ENCODE measurements at regions not wholly inside any gene's neighbourhood (a gene's known extent, or its start where the extent isn't known, plus 50 kb on each side); places are given as distances from the start of the nearest gene placed in this dataset.

- H3K27me3 ChIP-seq (ENCODE audit: control insufficient read depth, insufficient read depth, low read length) = no peaks in the 10 kb centered on the region
Observed at GRCh38 chr2:20557635-20558034, 93.3 kb downstream of the HS1BP3 start.

GRCh38 chr2:20558391-20559150 is 92.3 kb downstream of the HS1BP3 start:
- DNase-seq = no peak
- H3K27me3 ChIP-seq (ENCODE audit: control insufficient read depth, insufficient read depth, low read length) = no peaks in the 10 kb centered on the region
- H3K4me3 ChIP-seq (ENCODE audit: insufficient read depth, low read depth, low read length) = no peak overlapping the region
- H3K36me3 ChIP-seq (replicated peaks; ENCODE audit: control insufficient read depth, insufficient read depth, low read length) = no peaks in the 10 kb centered on the region

More at GRCh38 chr2:20557635-20558034, 93.3 kb downstream of the HS1BP3 start:
- Histone ChIP-seq H3K36me3 (replicated peaks; ENCODE audit: control insufficient read depth, insufficient read depth, low read length) (no peaks in the 10 kb centered on the region), H3K4me3 (ENCODE audit: insufficient read depth, low read depth, low read length) (no peak overlapping the region)
- DNase-seq = peak; percentile 67

GRCh38 chr2:20559277-20559676 is 91.6 kb downstream of the HS1BP3 start:
- H3K27me3 ChIP-seq (ENCODE audit: control insufficient read depth, insufficient read depth, low read length) = no peaks in the 10 kb centered on the region
- DNase-seq = no peak
- H3K36me3 ChIP-seq (replicated peaks; ENCODE audit: control insufficient read depth, insufficient read depth, low read length) = no peaks in the 10 kb centered on the region
- H3K4me3 ChIP-seq (ENCODE audit: insufficient read depth, low read depth, low read length) = no peak overlapping the region

- H3K27me3 ChIP-seq (ENCODE audit: control insufficient read depth, insufficient read depth, low read length) = no peaks in the 10 kb centered on the region
- no peaks in the 10 kb centered on the region for H3K36me3 ChIP-seq (replicated peaks; ENCODE audit: control insufficient read depth, insufficient read depth, low read length)
- no peak overlapping the region for H3K4me3 ChIP-seq (ENCODE audit: insufficient read depth, low read depth, low read length)
- DNase-seq = no peak
Observed at GRCh38 chr2:20560011-20560410, 90.9 kb downstream of the HS1BP3 start.

- H3K4me3 ChIP-seq (ENCODE audit: insufficient read depth, low read depth, low read length) = no peak overlapping the region
- no peaks in the 10 kb centered on the region for H3K36me3 ChIP-seq (replicated peaks; ENCODE audit: control insufficient read depth, insufficient read depth, low read length)
- DNase-seq = no peak
- no peaks in the 10 kb centered on the region for H3K27me3 ChIP-seq (ENCODE audit: control insufficient read depth, insufficient read depth, low read length)
Observed at GRCh38 chr2:20560891-20561636, 89.8 kb downstream of the HS1BP3 start.

GRCh38 chr2:20561637-20562454 is 89.1 kb downstream of the HS1BP3 start:
- no peaks in the 10 kb centered on the region for H3K36me3 ChIP-seq (replicated peaks; ENCODE audit: control insufficient read depth, insufficient read depth, low read length)
- no peak for DNase-seq
- no peaks in the 10 kb centered on the region for H3K27me3 ChIP-seq (ENCODE audit: control insufficient read depth, insufficient read depth, low read length)
- no peak overlapping the region for H3K4me3 ChIP-seq (ENCODE audit: insufficient read depth, low read depth, low read length)

GRCh38 chr2:20562540-20563225 is 88.2 kb downstream of the HS1BP3 start:
- no peaks in the 10 kb centered on the region for H3K27me3 ChIP-seq (ENCODE audit: control insufficient read depth, insufficient read depth, low read length)
- DNase-seq = peak; percentile 69
- no peaks in the 10 kb centered on the region for H3K36me3 ChIP-seq (replicated peaks; ENCODE audit: control insufficient read depth, insufficient read depth, low read length)
- no peak overlapping the region for H3K4me3 ChIP-seq (ENCODE audit: insufficient read depth, low read depth, low read length)

GRCh38 chr2:20563251-20563650 is 87.6 kb downstream of the HS1BP3 start:
- Histone ChIP-seq H3K27me3 (ENCODE audit: control insufficient read depth, insufficient read depth, low read length) (no peaks in the 10 kb centered on the region), H3K36me3 (replicated peaks; ENCODE audit: control insufficient read depth, insufficient read depth, low read length) (no peaks in the 10 kb centered on the region), H3K4me3 (ENCODE audit: insufficient read depth, low read depth, low read length) (no peak overlapping the region)
- DNase-seq = no peak

- no peaks in the 10 kb centered on the region for H3K27me3 ChIP-seq (ENCODE audit: control insufficient read depth, insufficient read depth, low read length)
- H3K4me3 ChIP-seq (ENCODE audit: insufficient read depth, low read depth, low read length) = no peak overlapping the region
- no peak for DNase-seq
- no peaks in the 10 kb centered on the region for H3K36me3 ChIP-seq (replicated peaks; ENCODE audit: control insufficient read depth, insufficient read depth, low read length)
Observed at GRCh38 chr2:20563833-20564232, 87.1 kb downstream of the HS1BP3 start.

- H3K4me3 ChIP-seq (ENCODE audit: insufficient read depth, low read depth, low read length) = no peak overlapping the region
- H3K27me3 ChIP-seq (ENCODE audit: control insufficient read depth, insufficient read depth, low read length) = no peaks in the 10 kb centered on the region
- no peaks in the 10 kb centered on the region for H3K36me3 ChIP-seq (replicated peaks; ENCODE audit: control insufficient read depth, insufficient read depth, low read length)
- DNase-seq = no peak
Observed at GRCh38 chr2:20565101-20565622, 85.7 kb downstream of the HS1BP3 start.

GRCh38 chr2:20565623-20566236 is 85.2 kb downstream of the HS1BP3 start:
- Histone ChIP-seq H3K27me3 (ENCODE audit: control insufficient read depth, insufficient read depth, low read length) (no peaks in the 10 kb centered on the region; the same call in 1 of the 2 replicates), H3K4me3 (ENCODE audit: insufficient read depth, low read depth, low read length) (no peak overlapping the region), H3K36me3 (replicated peaks; ENCODE audit: control insufficient read depth, insufficient read depth, low read length) (no peaks in the 10 kb centered on the region)
- DNase-seq = no peak

GRCh38 chr2:20566331-20566730 is 84.6 kb downstream of the HS1BP3 start:
- no peaks in the 10 kb centered on the region; the same call in 1 of the 2 replicates for H3K27me3 ChIP-seq (ENCODE audit: control insufficient read depth, insufficient read depth, low read length)
- DNase-seq = no peak
- H3K36me3 ChIP-seq (replicated peaks; ENCODE audit: control insufficient read depth, insufficient read depth, low read length) = no peaks in the 10 kb centered on the region
- no peak overlapping the region for H3K4me3 ChIP-seq (ENCODE audit: insufficient read depth, low read depth, low read length)

GRCh38 chr2:20567159-20567925 is 83.6 kb downstream of the HS1BP3 start:
- Histone ChIP-seq H3K4me3 (ENCODE audit: insufficient read depth, low read depth, low read length) (no peak overlapping the region), H3K36me3 (replicated peaks; ENCODE audit: control insufficient read depth, insufficient read depth, low read length) (no peaks in the 10 kb centered on the region), H3K27me3 (ENCODE audit: control insufficient read depth, insufficient read depth, low read length) (no peaks in the 10 kb centered on the region; the same call in 1 of the 2 replicates)
- DNase-seq = peak; percentile 87
